ENCODE measurements at regions not wholly inside any gene's neighbourhood (a gene's known extent, or its start where the extent isn't known, plus 50 kb on each side); places are given as distances from the start of the nearest gene placed in this dataset.

DNA sequence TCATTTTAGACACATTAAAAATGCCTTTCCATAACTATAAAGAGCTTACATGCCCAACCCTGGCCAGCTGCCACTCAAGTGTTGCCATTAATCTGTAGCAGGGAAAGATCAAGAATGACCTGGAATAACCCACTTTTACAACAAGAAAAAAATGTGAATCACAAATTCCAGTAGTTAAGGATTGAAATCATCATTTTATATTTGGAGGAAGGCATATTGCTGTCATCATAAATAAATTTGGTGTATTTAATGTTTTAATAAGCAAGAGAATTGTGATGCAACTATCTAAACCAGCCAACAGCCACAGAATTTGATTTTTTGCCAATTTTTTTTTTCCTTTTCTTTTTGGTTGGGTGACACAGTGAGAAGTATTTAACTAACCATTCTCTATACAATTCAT lies 240.0 kb upstream of the SEMA6D start:
- CTCF ChIA-PET = no interaction called here
- Histone ChIP-seq H3K4me1 (ENCODE audit: control insufficient read depth in 1 of 2, insufficient read depth in 2 of 2, low read length in 2 of 2) (no peaks in the 10 kb centered on the region), H3K36me3 (ENCODE audit: control insufficient read depth in 1 of 2, insufficient read depth in 2 of 2, low read length in 2 of 2) (no peaks in the 10 kb centered on the region), H3K27me3 (ENCODE audit: insufficient read depth, low read length) (no peaks in the 10 kb centered on the region), H3K27ac (ENCODE audit: low read depth, low read length) (no peak overlapping the region), H4K20me1 (ENCODE audit: insufficient read depth) (no peaks in the 10 kb centered on the region), H2AFZ (ENCODE audit: low read depth, low read length, poor library complexity, severe bottlenecking) (no peak overlapping the region), H3K9me3 (ENCODE audit: control insufficient read depth in 1 of 2, insufficient read depth in 1 of 2, low read depth in 1 of 2, low read length in 2 of 2) (peaks cover 12 to 43% of the 10 kb centered on the region in 2 experiments; a peak in 2 of 4 replicates), H3K4me2 (ENCODE audit: low read length) (no peak overlapping the region), H3K9ac (ENCODE audit: low read length) (no peak overlapping the region), H3K79me2 (ENCODE audit: insufficient read depth, low read length) (no peaks in the 10 kb centered on the region), H3K9me2 (ENCODE audit: insufficient read depth) (no peaks in the 10 kb centered on the region), H3K4me3 (replicated peaks in 1 of 2; ENCODE audit: low read depth in 1 of 2, low read length in 2 of 2) (no peak overlapping the region)
- DNase-seq (ENCODE audit: low read depth, low spot score) (no peak), ATAC-seq (no peak)
- no TSS peak for BruUV-seq (replicated peaks)
- POLR2A ChIA-PET = no interaction called here
- RAD21 ChIA-PET (ENCODE audit: low non-redundant PET in 1 of 2, low total read pairs in 2 of 2, uncharacterized antibody in 2 of 2, unreplicated experiment in 2 of 2) = no interaction called here
- TF ChIP-seq CEBPB (IDR thresholded peaks at IDR 0.05; ENCODE audit: low read depth) = no peak
- TF ChIP-seq ZBTB33 (IDR thresholded peaks at IDR 0.05; ENCODE audit: extremely low read depth, insufficient replicate concordance, low read length) = no peak
- no peak for TF ChIP-seq SP1 (IDR thresholded peaks at IDR 0.05; ENCODE audit: low read depth)
- no peak for TF ChIP-seq ELF1 (IDR thresholded peaks at IDR 0.05; ENCODE audit: borderline replicate concordance, low read depth)
- TF ChIP-seq, protein P1, sequence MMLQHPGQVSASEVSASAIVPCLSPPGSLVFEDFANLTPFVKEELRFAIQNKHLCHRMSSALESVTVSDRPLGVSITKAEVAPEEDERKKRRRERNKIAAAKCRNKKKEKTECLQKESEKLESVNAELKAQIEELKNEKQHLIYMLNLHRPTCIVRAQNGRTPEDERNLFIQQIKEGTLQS (IDR thresholded peaks at IDR 0.05) = no peak
- no peak for TF ChIP-seq RAD21 (IDR thresholded peaks at IDR 0.05; ENCODE audit: low read depth)
- TF ChIP-seq JUND (IDR thresholded peaks at IDR 0.05) = no peak
- no peak for TF ChIP-seq EZH2phosphoT487 (IDR thresholded peaks at IDR 0.05; ENCODE audit: borderline replicate concordance)
- intact Hi-C loops (cut with micrococcal nuclease) = no loop called here

- H3K4me1 ChIP-seq (ENCODE audit: control insufficient read depth in 1 of 2, insufficient read depth in 2 of 2, low read length in 2 of 2) = no peaks in the 10 kb centered on the region
- no peak for ATAC-seq
- POLR2A ChIA-PET = no interaction called here
- no peak for TF ChIP-seq SIN3A (IDR thresholded peaks at IDR 0.05; ENCODE audit: low read depth)
- TF ChIP-seq, protein P2, sequence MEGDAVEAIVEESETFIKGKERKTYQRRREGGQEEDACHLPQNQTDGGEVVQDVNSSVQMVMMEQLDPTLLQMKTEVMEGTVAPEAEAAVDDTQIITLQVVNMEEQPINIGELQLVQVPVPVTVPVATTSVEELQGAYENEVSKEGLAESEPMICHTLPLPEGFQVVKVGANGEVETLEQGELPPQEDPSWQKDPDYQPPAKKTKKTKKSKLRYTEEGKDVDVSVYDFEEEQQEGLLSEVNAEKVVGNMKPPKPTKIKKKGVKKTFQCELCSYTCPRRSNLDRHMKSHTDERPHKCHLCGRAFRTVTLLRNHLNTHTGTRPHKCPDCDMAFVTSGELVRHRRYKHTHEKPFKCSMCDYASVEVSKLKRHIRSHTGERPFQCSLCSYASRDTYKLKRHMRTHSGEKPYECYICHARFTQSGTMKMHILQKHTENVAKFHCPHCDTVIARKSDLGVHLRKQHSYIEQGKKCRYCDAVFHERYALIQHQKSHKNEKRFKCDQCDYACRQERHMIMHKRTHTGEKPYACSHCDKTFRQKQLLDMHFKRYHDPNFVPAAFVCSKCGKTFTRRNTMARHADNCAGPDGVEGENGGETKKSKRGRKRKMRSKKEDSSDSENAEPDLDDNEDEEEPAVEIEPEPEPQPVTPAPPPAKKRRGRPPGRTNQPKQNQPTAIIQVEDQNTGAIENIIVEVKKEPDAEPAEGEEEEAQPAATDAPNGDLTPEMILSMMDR (IDR thresholded peaks at IDR 0.05 in 2 of 3, conservative IDR thresholded peaks at IDR 0.05 in 1 of 3; ENCODE audit: borderline replicate concordance in 1 of 3, insufficient read depth in 1 of 3, low read depth in 2 of 3, low read length in 2 of 3) = no peak
- no peak for TF ChIP-seq FOSL1 (IDR thresholded peaks at IDR 0.05; ENCODE audit: low read depth)
- no peak for TF ChIP-seq CEBPB (IDR thresholded peaks at IDR 0.05; ENCODE audit: low read depth)
- no peak for TF ChIP-seq EZH2 (IDR thresholded peaks at IDR 0.05)
- TF ChIP-seq, protein P1 (IDR thresholded peaks at IDR 0.05) = no peak
- TF ChIP-seq ZBTB33 (IDR thresholded peaks at IDR 0.05; ENCODE audit: extremely low read depth, insufficient replicate concordance, low read length) = no peak
- no peak for TF ChIP-seq SRF (IDR thresholded peaks at IDR 0.05; ENCODE audit: low read depth)
- TF ChIP-seq TCF7L2 (IDR thresholded peaks at IDR 0.05; ENCODE audit: borderline replicate concordance, extremely low read depth, insufficient read depth, insufficient read length) = no peak
- TF ChIP-seq ZFX (IDR thresholded peaks at IDR 0.05) = no peak
- no peak for TF ChIP-seq ELF1 (IDR thresholded peaks at IDR 0.05; ENCODE audit: borderline replicate concordance, low read depth)
Observed at GRCh38 chr15:47484059-47484458, 233.2 kb upstream of the SEMA6D start.

More at GRCh38 chr15:47484059-47484458, 233.2 kb upstream of the SEMA6D start:
- Histone ChIP-seq H3K9me2 (ENCODE audit: insufficient read depth) (no peaks in the 10 kb centered on the region), H3K9ac (ENCODE audit: low read length) (no peak overlapping the region), H3K9me3 (ENCODE audit: control insufficient read depth in 1 of 2, insufficient read depth in 1 of 2, low read depth in 1 of 2, low read length in 2 of 2) (peaks cover 9 to 42% of the 10 kb centered on the region in 2 experiments; a peak in 2 of 4 replicates), H3K4me2 (ENCODE audit: low read length) (no peak overlapping the region), H3K36me3 (ENCODE audit: control insufficient read depth in 1 of 2, insufficient read depth in 2 of 2, low read length in 2 of 2) (no peaks in the 10 kb centered on the region), H3K27ac (ENCODE audit: low read depth, low read length) (no peak overlapping the region), H3K4me3 (replicated peaks in 1 of 2; ENCODE audit: low read depth in 1 of 2, low read length in 2 of 2) (no peak overlapping the region), H3K27me3 (ENCODE audit: insufficient read depth, low read length) (no peaks in the 10 kb centered on the region), H4K20me1 (ENCODE audit: insufficient read depth) (no peaks in the 10 kb centered on the region), H2AFZ (ENCODE audit: low read depth, low read length, poor library complexity, severe bottlenecking) (no peak overlapping the region), H3K79me2 (ENCODE audit: insufficient read depth, low read length) (no peaks in the 10 kb centered on the region)
- DNase-seq (ENCODE audit: low read depth, low spot score) = no peak
- BruUV-seq (replicated peaks) = no TSS peak
- RAD21 ChIA-PET (ENCODE audit: low non-redundant PET in 1 of 2, low total read pairs in 2 of 2, uncharacterized antibody in 2 of 2, unreplicated experiment in 2 of 2) = no interaction called here
- intact Hi-C loops (cut with micrococcal nuclease) = no loop called here
- CTCF ChIA-PET = no interaction called here

Data from HCT116 (cell line).